ENCODE measurements at regions not wholly inside any gene's neighbourhood (a gene's known extent, or its start where the extent isn't known, plus 50 kb on each side); places are given as distances from the start of the nearest gene placed in this dataset.

GRCh38 chr3:61345020-61345419 lies 93.8 kb upstream of the FHIT start:
- Histone ChIP-seq H4K20me1 (ENCODE audit: insufficient read depth, low read length) (no peaks in the 10 kb centered on the region), H3K79me2 (ENCODE audit: insufficient read depth, low read length) (no peaks in the 10 kb centered on the region), H3K4me3 (replicated peaks in 1 of 3; ENCODE audit: insufficient read depth in 1 of 3, low read depth in 2 of 3, low read length in 3 of 3) (no peak overlapping the region), H3K9ac (ENCODE audit: insufficient read depth, low read depth, low read length) (no peak overlapping the region), H2AFZ (ENCODE audit: low read length) (no peak overlapping the region), H3K27ac (ENCODE audit: extremely low read length, insufficient read depth, low read length) (no peak overlapping the region), H3K9me3 (ENCODE audit: low read length) (no peaks in the 10 kb centered on the region), H3K36me3 (replicated peaks in 1 of 2; ENCODE audit: control insufficient read depth in 1 of 2, insufficient read depth in 2 of 2, low read length in 2 of 2) (no peaks in the 10 kb centered on the region), H3K4me2 (ENCODE audit: low read depth, low read length) (no peak overlapping the region), H3K27me3 (ENCODE audit: control insufficient read depth in 1 of 2, insufficient read depth in 2 of 2, low read length in 2 of 2) (no peaks in the 10 kb centered on the region; a peak in 2 of 5 replicates), H3K4me1 (ENCODE audit: insufficient read depth, low read length) (no peaks in the 10 kb centered on the region)
- in situ Hi-C loops (cut with HindIII; ENCODE audit: extremely low pct_ligation_motif_present, low pct_unique_long_range_greater_than_20kb) (no loop called here), intact Hi-C loops (cut with micrococcal nuclease; ENCODE audit: unreplicated experiment) (no loop called here)
- BruUV-seq (replicated peaks), result no TSS peak
- WGBS (ENCODE audit: low lambda C conversion rate), result 54% methylated on average over 2 of the region's 2 CpGs
- ChIA-PET CTCF (ENCODE audit: low intra/inter-chr PET ratio, low total read pairs) (no interaction called here), POLR2A (no interaction called here)
- FAIRE-seq, result no peak
- no peak for ATAC-seq
- no peak for DNase-seq (ENCODE audit: low spot score)
- no peak for TF ChIP-seq ZBED4 (CRISPR knock-in tag; IDR thresholded peaks at IDR 0.05; ENCODE audit: borderline replicate concordance)
- no peak for TF ChIP-seq SRSF1 (optimal IDR thresholded peaks at IDR 0.05; ENCODE audit: low read depth, low read length)
- no peak for TF ChIP-seq ZNF33A (CRISPR knock-in tag; IDR thresholded peaks at IDR 0.05; ENCODE audit: borderline replicate concordance)
- TF ChIP-seq ZNF629 (CRISPR knock-in tag; conservative IDR thresholded peaks at IDR 0.05), result no peak
- TF ChIP-seq, protein P1, sequence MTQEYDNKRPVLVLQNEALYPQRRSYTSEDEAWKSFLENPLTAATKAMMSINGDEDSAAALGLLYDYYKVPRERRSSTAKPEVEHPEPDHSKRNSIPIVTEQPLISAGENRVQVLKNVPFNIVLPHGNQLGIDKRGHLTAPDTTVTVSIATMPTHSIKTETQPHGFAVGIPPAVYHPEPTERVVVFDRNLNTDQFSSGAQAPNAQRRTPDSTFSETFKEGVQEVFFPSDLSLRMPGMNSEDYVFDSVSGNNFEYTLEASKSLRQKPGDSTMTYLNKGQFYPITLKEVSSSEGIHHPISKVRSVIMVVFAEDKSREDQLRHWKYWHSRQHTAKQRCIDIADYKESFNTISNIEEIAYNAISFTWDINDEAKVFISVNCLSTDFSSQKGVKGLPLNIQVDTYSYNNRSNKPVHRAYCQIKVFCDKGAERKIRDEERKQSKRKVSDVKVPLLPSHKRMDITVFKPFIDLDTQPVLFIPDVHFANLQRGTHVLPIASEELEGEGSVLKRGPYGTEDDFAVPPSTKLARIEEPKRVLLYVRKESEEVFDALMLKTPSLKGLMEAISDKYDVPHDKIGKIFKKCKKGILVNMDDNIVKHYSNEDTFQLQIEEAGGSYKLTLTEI (CRISPR knock-in tag; conservative IDR thresholded peaks at IDR 0.05), result no peak
- TF ChIP-seq, protein P2, sequence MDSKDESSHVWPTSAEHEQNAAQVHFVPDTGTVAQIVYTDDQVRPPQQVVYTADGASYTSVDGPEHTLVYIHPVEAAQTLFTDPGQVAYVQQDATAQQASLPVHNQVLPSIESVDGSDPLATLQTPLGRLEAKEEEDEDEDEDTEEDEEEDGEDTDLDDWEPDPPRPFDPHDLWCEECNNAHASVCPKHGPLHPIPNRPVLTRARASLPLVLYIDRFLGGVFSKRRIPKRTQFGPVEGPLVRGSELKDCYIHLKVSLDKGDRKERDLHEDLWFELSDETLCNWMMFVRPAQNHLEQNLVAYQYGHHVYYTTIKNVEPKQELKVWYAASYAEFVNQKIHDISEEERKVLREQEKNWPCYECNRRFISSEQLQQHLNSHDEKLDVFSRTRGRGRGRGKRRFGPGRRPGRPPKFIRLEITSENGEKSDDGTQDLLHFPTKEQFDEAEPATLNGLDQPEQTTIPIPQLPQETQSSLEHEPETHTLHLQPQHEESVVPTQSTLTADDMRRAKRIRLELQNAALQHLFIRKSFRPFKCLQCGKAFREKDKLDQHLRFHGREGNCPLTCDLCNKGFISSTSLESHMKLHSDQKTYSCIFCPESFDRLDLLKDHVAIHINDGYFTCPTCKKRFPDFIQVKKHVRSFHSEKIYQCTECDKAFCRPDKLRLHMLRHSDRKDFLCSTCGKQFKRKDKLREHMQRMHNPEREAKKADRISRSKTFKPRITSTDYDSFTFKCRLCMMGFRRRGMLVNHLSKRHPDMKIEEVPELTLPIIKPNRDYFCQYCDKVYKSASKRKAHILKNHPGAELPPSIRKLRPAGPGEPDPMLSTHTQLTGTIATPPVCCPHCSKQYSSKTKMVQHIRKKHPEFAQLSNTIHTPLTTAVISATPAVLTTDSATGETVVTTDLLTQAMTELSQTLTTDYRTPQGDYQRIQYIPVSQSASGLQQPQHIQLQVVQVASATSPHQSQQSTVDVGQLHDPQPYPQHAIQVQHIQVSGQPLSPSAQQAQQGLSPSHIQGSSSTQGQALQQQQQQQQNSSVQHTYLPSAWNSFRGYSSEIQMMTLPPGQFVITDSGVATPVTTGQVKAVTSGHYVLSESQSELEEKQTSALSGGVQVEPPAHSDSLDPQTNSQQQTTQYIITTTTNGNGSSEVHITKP (CRISPR knock-in tag; IDR thresholded peaks at IDR 0.05; ENCODE audit: low read depth), result no peak
- TF ChIP-seq TCF7 (IDR thresholded peaks at IDR 0.05; ENCODE audit: low read depth), result no peak
- no peak for TF ChIP-seq ZEB1 (IDR thresholded peaks at IDR 0.05; ENCODE audit: insufficient replicate concordance, low read depth)
- no peak for TF ChIP-seq KLF13 (CRISPR knock-in tag; IDR thresholded peaks at IDR 0.05)
- TF ChIP-seq DMAP1 (CRISPR knock-in tag; IDR thresholded peaks at IDR 0.05), result no peak
- no peak for TF ChIP-seq TCF12 (IDR thresholded peaks at IDR 0.05)
- TF ChIP-seq TCF12 (CRISPR knock-in tag; IDR thresholded peaks at IDR 0.05), result no peak
- no peak for TF ChIP-seq GABPA (IDR thresholded peaks at IDR 0.05; ENCODE audit: low read depth, low read length)
- no peak for TF ChIP-seq GABPA (CRISPR knock-in tag; IDR thresholded peaks at IDR 0.05; ENCODE audit: low read depth)
- no peak for TF ChIP-seq HDAC1 (CRISPR knock-in tag; IDR thresholded peaks at IDR 0.05)
- no peak for TF ChIP-seq HOXA5 (CRISPR knock-in tag; IDR thresholded peaks at IDR 0.05)
- TF ChIP-seq KAT2B (IDR thresholded peaks at IDR 0.05; ENCODE audit: borderline replicate concordance, low read depth, low read length), result no peak
- no peak for TF ChIP-seq ZNF644 (CRISPR knock-in tag; IDR thresholded peaks at IDR 0.05; ENCODE audit: low read depth)
- TF ChIP-seq ZC3H4 (CRISPR knock-in tag; IDR thresholded peaks at IDR 0.05; ENCODE audit: borderline replicate concordance), result no peak
- no peak for TF ChIP-seq SSRP1 (CRISPR knock-in tag; IDR thresholded peaks at IDR 0.05)
